Endothelial cell of umbilical vein (primary cell): ENCODE measurements at regions not wholly inside any gene's neighbourhood (a gene's known extent, or its start where the extent isn't known, plus 50 kb on each side); places are given as distances from the start of the nearest gene placed in this dataset.

ENCODE experiments used
- BruUV-seq: library from RNA; stranded (reverse); fragments of 400-500 nt; replicated peaks from 2 replicates; lab custom pipeline; 2021; lab: Mats Ljungman, UMichigan
- CTCF ChIA-PET: fragments of 300-600, 350-600 bp; sonication (Branson Sonifier 250); formaldehyde crosslinking; loops from one replicate; lab custom pipeline; 2021; ENCODE audit warnings: antibody characterized with exemption, inconsistent platforms; lab: Charles Lee
- POLR2A ChIA-PET: fragments of 300-600, 350-600 bp; sonication (Branson Sonifier 250); formaldehyde crosslinking; loops from one replicate; lab custom pipeline; 2021; ENCODE audit warnings: antibody characterized with exemption, inconsistent platforms; lab: Charles Lee
- DNase-seq: peaks from one replicate; pipeline ENCODE4 v3.0.0-alpha.2; 2011; ENCODE audit warnings: low read depth, low spot score
- FAIRE-seq: peaks from 2 replicates; lab custom pipeline; 2011; peaks lifted over from hg19 to GRCh38; lab: Jason Lieb, UNC
- H2AFZ ChIP-seq: 2 replicates; pipeline ENCODE4 v1.6.0; 2012; ENCODE audit warnings: low read depth, low read length, control low read depth, inconsistent platforms
- H3K27ac ChIP-seq: 2 replicates; pipeline ENCODE4 v1.5.1; 2011; ENCODE audit warnings: low read depth, mild to moderate bottlenecking, control low read depth, low read length, moderate library complexity; ENCODE audit not compliant: insufficient read depth
- H3K27me3 ChIP-seq, 2 experiments: 2 replicates each; pipeline versions ENCODE4 v1.6.0 to v1.6.1; 2011; ENCODE audit warnings: low read length in 2 of 2, mixed read lengths in 1 of 2; ENCODE audit not compliant: control insufficient read depth in 2 of 2, insufficient read depth in 2 of 2
- H3K36me3 ChIP-seq, 2 experiments: 2 replicates in 1 of 2; 3 replicates in 1 of 2; pipeline ENCODE4 v1.5.1; 2011; ENCODE audit warnings: low read length in 2 of 2, mild to moderate bottlenecking in 1 of 2, moderate library complexity in 1 of 2; ENCODE audit not compliant: control insufficient read depth in 2 of 2, insufficient read depth in 2 of 2; ENCODE audit errors: extremely low read depth in 1 of 2
- H3K4me1 ChIP-seq: 3 replicates; pipeline ENCODE4 v1.5.1; 2011; ENCODE audit warnings: mild to moderate bottlenecking, low read length; ENCODE audit not compliant: control insufficient read depth, insufficient read depth; ENCODE audit errors: extremely low read depth
- H3K4me2 ChIP-seq: 2 replicates; pipeline ENCODE4 v1.6.1; 2011; ENCODE audit warnings: low read length, control low read depth, mixed read lengths; ENCODE audit not compliant: insufficient read depth
- H3K4me3 ChIP-seq, 3 experiments: fragments of 200-600 bp in 1 of 3; sonication (generic), shearing (Covaris generic) in 1 of 3; replicated peaks in 1 of 3; 2 replicates each; pipeline ENCODE4 v1.5.1; 2011 to 2016; ENCODE audit warnings: control low read depth in 3 of 3, low read length in 3 of 3, mild to moderate bottlenecking in 2 of 3, inconsistent platforms in 1 of 3, low read depth in 1 of 3, moderate library complexity in 1 of 3; ENCODE audit not compliant: insufficient read depth in 1 of 3
- H3K79me2 ChIP-seq: 2 replicates; pipeline ENCODE4 v1.6.0; 2012; ENCODE audit warnings: low read length, inconsistent platforms; ENCODE audit not compliant: control insufficient read depth, insufficient read depth
- H3K9ac ChIP-seq: replicated peaks from 2 replicates; pipeline ENCODE3; 2011; ENCODE audit warnings: low read length, control low read depth; ENCODE audit not compliant: insufficient read depth; ENCODE audit errors: extremely low read depth
- H3K9me1 ChIP-seq: replicated peaks from 3 replicates; pipeline ENCODE4 v1.6.0; 2011; ENCODE audit warnings: mild to moderate bottlenecking, low read length; ENCODE audit not compliant: control insufficient read depth, insufficient read depth; ENCODE audit errors: extremely low read depth
- H3K9me3 ChIP-seq: replicated peaks from 2 replicates; pipeline ENCODE4 v1.5.1; 2012; ENCODE audit warnings: low read length, inconsistent platforms; ENCODE audit not compliant: control insufficient read depth, insufficient read depth
- H4K20me1 ChIP-seq: replicated peaks from 2 replicates; pipeline ENCODE3; 2011; ENCODE audit warnings: mild to moderate bottlenecking, low read length; ENCODE audit not compliant: control insufficient read depth, insufficient read depth; ENCODE audit errors: extremely low read depth
- CTCF ChIP-seq, 2 donors: IDR thresholded peaks; 1 replicate in 1 of 2; 2 replicates in 1 of 2; pipeline ENCODE4 v1.5.1; 2011; ENCODE audit warnings: low read length in 2 of 2, mild to moderate bottlenecking in 2 of 2, moderate library complexity in 2 of 2, control low read depth in 1 of 2, inconsistent platforms in 1 of 2, low read depth in 1 of 2; ENCODE audit not compliant: insufficient read depth in 1 of 2; ENCODE audit errors: extremely low read depth in 1 of 2
- EZH2 ChIP-seq: IDR thresholded peaks from 2 replicates; pipeline ENCODE4 v1.6.1; 2012; ENCODE audit warnings: borderline replicate concordance, low read depth, mild to moderate bottlenecking, moderate library complexity, low read length, inconsistent platforms; ENCODE audit not compliant: severe bottlenecking
- FOS ChIP-seq: IDR thresholded peaks from 2 replicates; pipeline ENCODE4 v1.6.1; 2011; ENCODE audit warnings: mild to moderate bottlenecking, low read length, moderate library complexity, borderline replicate concordance; ENCODE audit not compliant: insufficient read depth
- GATA2 ChIP-seq: IDR thresholded peaks from 2 replicates; pipeline ENCODE4 v1.7.0; 2011; ENCODE audit warnings: low read depth, mild to moderate bottlenecking, moderate library complexity, mixed read lengths, low read length; ENCODE audit not compliant: insufficient read length, insufficient read depth
- JUN ChIP-seq: IDR thresholded peaks from 2 replicates; pipeline ENCODE4 v1.6.1; 2011; ENCODE audit warnings: borderline replicate concordance, low read depth; ENCODE audit not compliant: insufficient read length, insufficient read depth
- MAX ChIP-seq: IDR thresholded peaks from 2 replicates; pipeline ENCODE4 v1.6.1; 2011; ENCODE audit not compliant: insufficient read depth, insufficient read length
- POLR2AphosphoS5 ChIP-seq: IDR thresholded peaks from 2 replicates; pipeline ENCODE4 v1.6.1; 2012; ENCODE audit warnings: low read depth, mild to moderate bottlenecking, control low read depth, low read length, moderate library complexity; ENCODE audit not compliant: insufficient read depth
- dilution Hi-C: fragments of 300-500 bp; cut with MboI; formaldehyde crosslinking; loops from one replicate; pipeline ENCODE4 v1.15.0; 2019; ENCODE audit warnings: low sequenced_read_pairs; ENCODE audit not compliant: extremely low pct_ligation_motif_present
- intact Hi-C: fragments of 100-400 bp; cut with micrococcal nuclease; formaldehyde crosslinking; loops from one replicate; pipeline ENCODE4 v1.10.0; 2022

- H3K4me1 ChIP-seq: no peaks in the 10 kb centered on the region
- H3K4me2 ChIP-seq: no peak overlapping the region
- dilution Hi-C loops: no loop called here
- CTCF ChIA-PET: interaction anchor here (1.7 to 11.3 kb wide), 4 partner anchors 44 to 151 kb away, joined by 8 to 163 read pairs (median 14); partner anchors contain the start of gene CPNE4
- intact Hi-C loops: loop anchor here (1.0 kb wide), 4 partner anchors 142 to 386 kb away; no protein-coding TSS in a partner anchor
- no peak overlapping the region for H3K27ac ChIP-seq
- no peaks in the 10 kb centered on the region for H4K20me1 ChIP-seq
- POLR2A ChIA-PET: no interaction called here
- FAIRE-seq (no peak), DNase-seq (peak; percentile 62)
- H3K9me3 ChIP-seq: no peaks in the 10 kb centered on the region
- H3K36me3 ChIP-seq: no peaks in the 10 kb centered on the region
- no TSS peak for BruUV-seq
- no peak overlapping the region for H3K4me3 ChIP-seq
- no peak overlapping the region for H2AFZ ChIP-seq
- peaks cover 9 to 22% of the 10 kb centered on the region in 2 experiments for H3K27me3 ChIP-seq
- TF ChIP-seq POLR2AphosphoS5: no peak
- TF ChIP-seq CTCF (IDR thresholded peaks at IDR 0.05; ENCODE audit: extremely low read depth in 1 of 2, insufficient read depth in 1 of 2, low read depth in 1 of 2, low read length in 2 of 2): peak; percentile 37 to 42
- TF ChIP-seq JUN: no peak
- no peak for TF ChIP-seq EZH2
- no peak for TF ChIP-seq MAX
- TF ChIP-seq GATA2: no peak
- no peak for TF ChIP-seq FOS
- no peak overlapping the region for H3K9ac ChIP-seq
- no peaks in the 10 kb centered on the region for H3K79me2 ChIP-seq
- no peaks in the 10 kb centered on the region for H3K9me1 ChIP-seq
Observed at GRCh38 chr3:132180337-132180791, 136.8 kb upstream of the ACP3 start.
